Neural cell (in vitro differentiated cells): ENCODE measurements at regions not wholly inside any gene's neighbourhood (a gene's known extent, or its start where the extent isn't known, plus 50 kb on each side); places are given as distances from the start of the nearest gene placed in this dataset.

Experiments used
- H2AFZ ChIP-seq: fragments of 200-600, 300-800 bp; sonication (generic), shearing (Covaris generic); 2 replicates; pipeline ENCODE4 v1.6.0; 2014; ENCODE audit warnings: low read depth, mild to moderate bottlenecking, antibody characterized with exemption, low read length, moderate library complexity
- H3F3A ChIP-seq: fragments of 200-600 bp; shearing (Covaris generic); 2 replicates; pipeline ENCODE4 v1.6.1; 2016; ENCODE audit warnings: mild to moderate bottlenecking, moderate library complexity, mixed read lengths, antibody characterized with exemption, low read length; ENCODE audit not compliant: insufficient read depth, poor library complexity, severe bottlenecking
- H3K27ac ChIP-seq: fragments of 200-600, 300-800 bp; sonication (generic), shearing (Covaris generic); 2 replicates; pipeline ENCODE4 v1.5.1; 2014; ENCODE audit warnings: mild to moderate bottlenecking, low read length, moderate library complexity
- H3K27me3 ChIP-seq: fragments of 300-800, 200-600 bp; sonication (generic), shearing (Covaris generic); 2 replicates; pipeline ENCODE4 v1.6.0; 2014; ENCODE audit warnings: mild to moderate bottlenecking, low read depth, low read length, moderate library complexity; ENCODE audit not compliant: insufficient read depth
- H3K36me3 ChIP-seq: fragments of 300-800, 200-600 bp; sonication (generic), shearing (Covaris generic); 2 replicates; pipeline ENCODE4 v1.5.1; 2014; ENCODE audit warnings: mild to moderate bottlenecking, antibody characterized with exemption, low read length, moderate library complexity; ENCODE audit not compliant: insufficient read depth
- H3K4me2 ChIP-seq: fragments of 300-800, 200-600 bp; sonication (generic), shearing (Covaris generic); 2 replicates; pipeline ENCODE4 v1.6.0; 2014; ENCODE audit warnings: mild to moderate bottlenecking, low read length
- H3K4me3 ChIP-seq: fragments of 300-800, 200-600 bp; sonication (generic), shearing (Covaris generic); 2 replicates; pipeline ENCODE4 v1.5.1; 2014; ENCODE audit warnings: mild to moderate bottlenecking, low read length, moderate library complexity
- H3K79me2 ChIP-seq: fragments of 200-600 bp; shearing (Covaris generic); replicated peaks from 2 replicates; pipeline ENCODE4 v1.6.0; 2014; ENCODE audit warnings: mild to moderate bottlenecking, low read length, moderate library complexity; ENCODE audit not compliant: insufficient read depth
- H3K9ac ChIP-seq: fragments of 300-800, 200-600 bp; sonication (generic), shearing (Covaris generic); 2 replicates; pipeline ENCODE4 v1.6.1; 2016; ENCODE audit warnings: mild to moderate bottlenecking, low read length, mixed read lengths
- H3K9me2 ChIP-seq: fragments of 200-600 bp; shearing (Covaris generic); 2 replicates; pipeline ENCODE4 v1.6.1; 2016; ENCODE audit warnings: mild to moderate bottlenecking, low read length, mixed read lengths; ENCODE audit not compliant: insufficient read depth
- H3K9me3 ChIP-seq: fragments of 200-600, 300-800 bp; sonication (generic), shearing (Covaris generic); 2 replicates; pipeline ENCODE4 v1.6.1; 2016; ENCODE audit warnings: mild to moderate bottlenecking, mixed run types, low read length, moderate library complexity, mixed read lengths
- H4K20me1 ChIP-seq: fragments of 200-600 bp; shearing (Covaris generic); 2 replicates; pipeline ENCODE4 v1.6.1; 2016; ENCODE audit warnings: mild to moderate bottlenecking, mixed run types; ENCODE audit not compliant: insufficient read depth
- CTCF ChIP-seq: fragments of 450-650 bp; IDR thresholded peaks from 2 replicates; pipeline ENCODE4 v1.5.1; 2014; ENCODE audit warnings: antibody characterized with exemption, mild to moderate bottlenecking, moderate library complexity; ENCODE audit not compliant: poor library complexity, severe bottlenecking
- EP300 ChIP-seq: fragments of 450-650 bp; conservative IDR thresholded peaks from 2 replicates; pipeline ENCODE4 v1.6.1; 2014; ENCODE audit warnings: antibody characterized with exemption, mild to moderate bottlenecking, moderate library complexity; ENCODE audit not compliant: poor library complexity, severe bottlenecking
- EZH2 ChIP-seq: fragments of 200-600, 300-800 bp; shearing (Covaris generic), sonication (generic); IDR thresholded peaks from 2 replicates; pipeline ENCODE4 v1.6.1; 2014; ENCODE audit warnings: antibody characterized with exemption, low read length, borderline replicate concordance, mild to moderate bottlenecking; ENCODE audit not compliant: insufficient read depth, poor library complexity, severe bottlenecking
- MXI1 ChIP-seq: fragments of 450-650 bp; conservative IDR thresholded peaks from 2 replicates; pipeline ENCODE4 v1.6.1; 2014; ENCODE audit warnings: antibody characterized with exemption, mild to moderate bottlenecking; ENCODE audit not compliant: poor library complexity, severe bottlenecking
- POLR2AphosphoS5 ChIP-seq: IDR thresholded peaks from 2 replicates; pipeline ENCODE4 v1.6.1; 2012
- RAD21 ChIP-seq: fragments of 450-650 bp; conservative IDR thresholded peaks from 2 replicates; pipeline ENCODE4 v1.6.1; 2014; ENCODE audit warnings: antibody characterized with exemption, mild to moderate bottlenecking, moderate library complexity
- SMC3 ChIP-seq: fragments of 450-650 bp; conservative IDR thresholded peaks from 2 replicates; pipeline ENCODE4 v1.6.1; 2014; ENCODE audit warnings: antibody characterized with exemption, mild to moderate bottlenecking, moderate library complexity; ENCODE audit not compliant: poor library complexity
- TAF1 ChIP-seq: IDR thresholded peaks from 2 replicates; pipeline ENCODE4 v1.6.1; 2012; ENCODE audit warnings: low read depth
- TF ChIP-seq, protein P1 (sequence below): IDR thresholded peaks from 2 replicates; pipeline ENCODE4 v1.6.1; 2012; ENCODE audit warnings: borderline replicate concordance

DNA sequence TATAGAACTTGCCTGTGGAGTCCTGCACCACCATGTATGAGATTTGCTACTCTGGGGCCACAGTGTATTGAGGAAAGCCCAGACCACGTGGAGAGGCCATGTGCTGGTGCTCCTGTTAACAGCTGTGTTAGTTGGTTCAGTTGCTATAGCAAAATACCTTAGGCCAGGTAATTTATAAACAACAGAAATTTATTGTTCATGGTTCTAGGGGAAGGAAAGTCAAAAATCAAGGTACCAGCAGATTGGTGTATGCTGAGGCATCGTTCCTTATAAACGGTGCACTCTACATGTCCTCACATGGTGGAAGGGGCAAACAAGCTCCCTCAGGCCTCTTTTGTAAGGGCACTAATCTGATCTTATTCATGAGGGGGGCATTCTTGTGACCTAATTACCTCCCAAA is 135.9 kb upstream of the FOXN2 start:
- Histone ChIP-seq H3K4me2 (no peak overlapping the region), H3F3A (no peaks in the 10 kb centered on the region), H3K27ac (no peak overlapping the region), H2AFZ (no peak overlapping the region), H3K9me3 (no peaks in the 10 kb centered on the region), H3K9me2 (no peaks in the 10 kb centered on the region), H3K4me3 (no peak overlapping the region), H4K20me1 (no peaks in the 10 kb centered on the region), H3K79me2 (no peaks in the 10 kb centered on the region), H3K27me3 (no peaks in the 10 kb centered on the region), H3K9ac (no peak overlapping the region), H3K36me3 (no peaks in the 10 kb centered on the region)
- TF ChIP-seq SMC3 = no peak
- TF ChIP-seq MXI1 = no peak
- no peak for TF ChIP-seq POLR2AphosphoS5
- no peak for TF ChIP-seq CTCF
- no peak for TF ChIP-seq TAF1
- no peak for TF ChIP-seq EP300
- TF ChIP-seq EZH2 = no peak
- TF ChIP-seq, protein P1, sequence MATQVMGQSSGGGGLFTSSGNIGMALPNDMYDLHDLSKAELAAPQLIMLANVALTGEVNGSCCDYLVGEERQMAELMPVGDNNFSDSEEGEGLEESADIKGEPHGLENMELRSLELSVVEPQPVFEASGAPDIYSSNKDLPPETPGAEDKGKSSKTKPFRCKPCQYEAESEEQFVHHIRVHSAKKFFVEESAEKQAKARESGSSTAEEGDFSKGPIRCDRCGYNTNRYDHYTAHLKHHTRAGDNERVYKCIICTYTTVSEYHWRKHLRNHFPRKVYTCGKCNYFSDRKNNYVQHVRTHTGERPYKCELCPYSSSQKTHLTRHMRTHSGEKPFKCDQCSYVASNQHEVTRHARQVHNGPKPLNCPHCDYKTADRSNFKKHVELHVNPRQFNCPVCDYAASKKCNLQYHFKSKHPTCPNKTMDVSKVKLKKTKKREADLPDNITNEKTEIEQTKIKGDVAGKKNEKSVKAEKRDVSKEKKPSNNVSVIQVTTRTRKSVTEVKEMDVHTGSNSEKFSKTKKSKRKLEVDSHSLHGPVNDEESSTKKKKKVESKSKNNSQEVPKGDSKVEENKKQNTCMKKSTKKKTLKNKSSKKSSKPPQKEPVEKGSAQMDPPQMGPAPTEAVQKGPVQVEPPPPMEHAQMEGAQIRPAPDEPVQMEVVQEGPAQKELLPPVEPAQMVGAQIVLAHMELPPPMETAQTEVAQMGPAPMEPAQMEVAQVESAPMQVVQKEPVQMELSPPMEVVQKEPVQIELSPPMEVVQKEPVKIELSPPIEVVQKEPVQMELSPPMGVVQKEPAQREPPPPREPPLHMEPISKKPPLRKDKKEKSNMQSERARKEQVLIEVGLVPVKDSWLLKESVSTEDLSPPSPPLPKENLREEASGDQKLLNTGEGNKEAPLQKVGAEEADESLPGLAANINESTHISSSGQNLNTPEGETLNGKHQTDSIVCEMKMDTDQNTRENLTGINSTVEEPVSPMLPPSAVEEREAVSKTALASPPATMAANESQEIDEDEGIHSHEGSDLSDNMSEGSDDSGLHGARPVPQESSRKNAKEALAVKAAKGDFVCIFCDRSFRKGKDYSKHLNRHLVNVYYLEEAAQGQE = no peak
- no peak for TF ChIP-seq RAD21

DNA sequence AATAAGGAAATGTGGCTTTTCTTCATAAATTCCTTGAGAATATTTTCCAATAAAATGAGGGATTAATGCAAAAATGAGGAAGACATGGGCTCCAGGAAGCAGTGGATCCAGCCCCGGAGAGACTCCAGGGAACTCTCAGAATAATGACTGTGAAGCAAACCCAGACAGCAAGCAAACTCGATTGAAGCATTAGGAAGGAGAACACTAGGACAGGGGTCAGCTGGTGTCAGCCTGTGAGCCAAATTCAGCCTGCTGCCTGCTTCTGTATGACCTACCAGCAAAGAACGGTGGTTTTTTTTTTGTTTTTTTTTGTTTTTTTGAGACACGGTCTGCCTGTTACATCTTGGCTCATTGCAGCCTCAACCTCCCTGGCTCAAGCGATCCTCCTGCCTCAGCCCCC is 133.9 kb upstream of the FOXN2 start:
- Histone ChIP-seq H3K4me2 (no peak overlapping the region), H3K4me3 (no peak overlapping the region), H2AFZ (no peak overlapping the region), H3K9me3 (no peaks in the 10 kb centered on the region), H3K27ac (no peak overlapping the region), H4K20me1 (no peaks in the 10 kb centered on the region), H3K79me2 (no peaks in the 10 kb centered on the region), H3K27me3 (no peaks in the 10 kb centered on the region), H3F3A (no peaks in the 10 kb centered on the region), H3K9ac (no peak overlapping the region), H3K9me2 (no peaks in the 10 kb centered on the region), H3K36me3 (no peaks in the 10 kb centered on the region)
- TF ChIP-seq TAF1 = no peak
- no peak for TF ChIP-seq RAD21
- TF ChIP-seq EP300 = no peak
- TF ChIP-seq, protein P1 = no peak
- no peak for TF ChIP-seq CTCF
- no peak for TF ChIP-seq POLR2AphosphoS5
- TF ChIP-seq MXI1 = no peak
- no peak for TF ChIP-seq EZH2
- TF ChIP-seq SMC3 = no peak
